Suppressor macrophage treated with lipopolysaccharide for 1 hour (primary cell): ENCODE measurements at regions not wholly inside any gene's neighbourhood (a gene's known extent, or its start where the extent isn't known, plus 50 kb on each side); places are given as distances from the start of the nearest gene placed in this dataset.

ENCODE experiments used
- DNase-seq, 3 donors: peaks; one replicate each; pipeline ENCODE4 v3.0.0-alpha.2; 2020 to 2022

- no peak for DNase-seq
Observed at GRCh38 chr1:8202182-8202905, 115.6 kb upstream of the SLC45A1 start.

DNA sequence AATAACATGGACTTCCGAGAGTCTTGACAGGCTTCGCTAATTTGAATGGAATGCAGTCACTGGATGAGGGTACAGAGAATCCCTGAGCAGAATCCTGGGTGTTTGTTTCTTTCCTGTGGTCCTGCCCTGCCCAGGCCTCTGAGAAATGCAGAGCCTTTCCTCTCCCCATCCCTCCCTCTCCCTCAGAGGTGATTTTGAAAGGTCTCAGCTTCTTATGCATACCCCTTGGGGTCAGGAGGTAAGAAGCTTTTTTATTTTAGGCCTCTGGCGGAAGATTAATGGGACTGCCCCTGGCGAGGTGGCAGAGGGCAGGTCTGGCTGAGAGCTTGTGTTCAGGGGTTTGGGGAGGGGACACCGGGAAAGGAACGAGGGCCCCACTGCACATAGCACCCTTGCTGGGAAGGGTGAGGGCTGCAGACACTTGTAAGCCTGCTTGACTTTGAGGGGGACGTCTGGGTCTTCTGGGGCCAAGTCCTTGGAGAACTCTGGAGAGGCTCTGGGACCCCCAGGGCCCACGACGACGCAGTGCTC, 116.5 kb upstream of the SLC45A1 start:
- DNase-seq, result no peak

DNA sequence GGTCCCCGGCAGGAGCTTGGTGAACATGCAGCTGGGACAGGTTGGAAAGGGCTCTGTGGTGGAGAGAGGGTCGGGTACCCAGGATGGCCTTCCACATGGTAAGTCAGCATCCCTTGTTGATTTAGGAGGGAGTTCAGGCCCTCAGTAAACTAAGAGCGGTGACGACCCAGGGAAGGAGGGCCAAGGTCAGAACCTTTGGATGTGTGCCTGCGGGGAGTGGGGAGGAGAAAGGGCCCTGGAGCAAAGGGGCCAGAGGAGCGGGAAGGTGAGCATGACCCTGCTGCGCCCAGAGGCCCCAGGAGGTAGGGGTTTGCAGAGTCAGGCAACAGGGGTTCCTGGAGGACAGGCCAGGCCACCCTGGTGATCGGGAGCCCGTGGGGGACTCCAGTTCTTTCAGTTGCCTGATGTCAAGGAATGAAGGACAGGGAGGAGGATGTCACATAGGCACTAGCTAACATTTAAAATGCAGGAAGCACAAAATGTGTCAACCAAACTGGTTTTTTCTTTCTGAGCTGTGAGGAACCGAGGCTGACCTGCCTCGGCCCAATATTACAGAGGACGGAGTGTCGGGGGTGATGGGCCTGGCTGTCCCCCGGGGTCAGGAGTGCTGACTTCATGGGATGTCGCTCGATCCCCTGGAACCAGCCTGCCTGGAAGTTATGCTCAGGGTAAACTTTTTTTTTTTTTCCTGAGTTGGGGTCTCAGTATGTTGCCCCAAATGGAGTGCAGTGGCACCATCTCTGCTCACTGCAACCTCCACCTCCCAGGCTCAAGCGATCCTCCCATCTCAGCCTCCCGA, 117.4 kb upstream of the SLC45A1 start:
- no peak for DNase-seq

DNA sequence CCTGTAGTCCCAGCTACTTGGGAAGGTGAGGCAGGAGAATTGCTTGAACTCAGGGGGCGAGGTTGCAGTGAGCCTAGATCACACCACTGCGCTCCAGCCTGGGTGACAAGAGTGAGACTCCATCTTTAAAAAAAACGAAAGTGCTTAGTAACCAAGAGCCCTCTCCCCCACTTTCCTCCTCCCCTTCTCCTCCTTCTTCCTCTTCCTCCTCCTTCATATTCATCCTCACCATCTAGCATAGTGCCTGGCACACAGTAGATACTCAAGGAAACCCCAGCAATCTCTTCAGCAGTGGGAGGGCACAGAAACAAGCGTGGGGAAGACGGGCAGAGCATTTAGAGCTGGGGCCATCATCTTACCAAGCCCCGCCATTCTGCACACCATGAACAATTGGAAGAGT, 119.4 kb upstream of the SLC45A1 start:
- DNase-seq, result no peak

- DNase-seq, result no peak
Observed at GRCh38 chr1:8197493-8198282, 120.2 kb upstream of the SLC45A1 start.

- DNase-seq, result peak in 2 of 3 donors; percentile 43 to 49
Observed at GRCh38 chr1:8194481-8195227, 123.3 kb upstream of the SLC45A1 start.

GRCh38 chr1:8193840-8194406, 124.0 kb upstream of the SLC45A1 start:
- no peak for DNase-seq

GRCh38 chr1:8191474-8191873, 126.4 kb upstream of the SLC45A1 start:
- DNase-seq, result no peak

DNA sequence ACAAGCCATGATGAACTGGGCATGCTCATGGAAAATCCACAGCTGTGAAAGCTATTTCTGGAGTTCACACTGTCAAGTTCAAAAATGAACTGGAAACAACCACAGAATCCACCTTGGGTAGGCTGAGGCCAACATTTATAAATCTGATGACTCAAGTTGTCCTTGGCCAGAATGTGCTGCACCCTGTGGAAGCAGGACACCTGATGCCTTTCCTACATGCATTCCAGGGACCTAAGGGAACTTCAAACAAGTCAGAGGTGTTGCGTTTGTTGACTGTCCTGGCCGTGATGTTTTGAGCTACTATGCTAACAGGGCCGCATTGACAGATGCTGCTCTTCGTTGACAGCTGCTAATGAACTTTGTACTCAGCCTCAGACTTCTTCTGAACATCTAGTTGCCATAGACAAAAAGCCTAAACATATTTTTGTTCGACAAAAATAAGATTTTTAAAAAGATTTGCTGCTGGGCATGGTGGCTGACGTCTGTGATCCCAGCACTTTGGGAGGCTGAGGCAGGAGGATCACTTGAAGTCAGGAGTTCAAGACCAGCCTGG, 127.9 kb upstream of the SLC45A1 start:
- DNase-seq, result no peak

DNA sequence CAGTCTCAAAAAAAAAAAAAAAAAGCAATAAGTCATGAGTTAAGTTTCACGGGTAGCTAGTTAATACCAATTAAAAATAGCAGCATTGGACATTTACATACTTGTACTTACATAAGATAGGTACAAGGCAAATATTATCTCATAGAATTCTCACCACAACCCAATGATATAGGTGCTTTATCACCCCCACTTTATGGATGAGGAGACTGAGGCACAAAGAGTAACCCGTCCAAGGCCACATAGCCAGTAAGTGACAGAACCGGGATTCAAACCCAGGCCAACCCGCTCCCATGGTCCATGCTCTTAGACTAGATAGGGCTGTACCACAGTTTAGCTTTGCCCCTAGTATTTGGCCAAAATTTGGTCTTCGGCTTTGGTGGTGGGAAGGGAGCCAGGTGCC, 132.5 kb upstream of the SLC45A1 start:
- DNase-seq, result no peak

- no peak for DNase-seq
Observed at GRCh38 chr1:8184301-8184700, 133.6 kb upstream of the SLC45A1 start.

DNA sequence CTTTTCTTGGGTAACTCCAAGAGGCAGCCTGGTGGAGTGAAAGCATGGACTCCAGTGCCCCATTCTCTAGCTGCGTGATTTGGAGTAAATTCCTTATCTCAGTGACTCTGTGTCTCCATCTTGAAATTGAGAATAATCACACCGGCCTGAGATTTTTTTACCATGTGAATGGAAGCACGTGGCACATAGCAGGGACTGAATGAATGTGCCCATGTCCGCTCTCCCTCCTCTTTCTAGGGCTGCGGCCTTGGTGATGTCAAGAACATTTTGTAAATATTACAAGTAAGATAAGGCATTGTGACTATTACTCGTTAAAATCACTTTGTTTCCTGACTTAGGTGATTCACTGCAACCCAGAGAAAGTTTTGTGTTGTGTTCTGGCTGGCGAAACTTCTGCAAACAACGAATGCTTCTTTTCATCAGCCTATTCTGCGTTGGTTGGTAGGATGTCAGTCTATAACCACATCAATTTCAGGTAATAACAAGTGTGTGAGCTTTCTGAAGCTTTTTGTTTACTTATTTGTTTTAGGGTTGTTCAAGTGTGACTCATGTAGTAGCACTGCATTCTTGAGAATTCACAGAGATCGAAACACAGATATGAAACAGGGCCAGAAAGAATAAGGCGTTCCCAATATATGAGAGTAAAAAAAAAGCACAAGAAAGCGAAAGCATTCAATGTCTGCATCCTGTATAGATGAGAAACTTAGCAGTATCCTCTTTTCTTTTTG, 135.7 kb upstream of the SLC45A1 start:
- DNase-seq, result peak in 2 of 3 donors; percentile 35 to 37

DNA sequence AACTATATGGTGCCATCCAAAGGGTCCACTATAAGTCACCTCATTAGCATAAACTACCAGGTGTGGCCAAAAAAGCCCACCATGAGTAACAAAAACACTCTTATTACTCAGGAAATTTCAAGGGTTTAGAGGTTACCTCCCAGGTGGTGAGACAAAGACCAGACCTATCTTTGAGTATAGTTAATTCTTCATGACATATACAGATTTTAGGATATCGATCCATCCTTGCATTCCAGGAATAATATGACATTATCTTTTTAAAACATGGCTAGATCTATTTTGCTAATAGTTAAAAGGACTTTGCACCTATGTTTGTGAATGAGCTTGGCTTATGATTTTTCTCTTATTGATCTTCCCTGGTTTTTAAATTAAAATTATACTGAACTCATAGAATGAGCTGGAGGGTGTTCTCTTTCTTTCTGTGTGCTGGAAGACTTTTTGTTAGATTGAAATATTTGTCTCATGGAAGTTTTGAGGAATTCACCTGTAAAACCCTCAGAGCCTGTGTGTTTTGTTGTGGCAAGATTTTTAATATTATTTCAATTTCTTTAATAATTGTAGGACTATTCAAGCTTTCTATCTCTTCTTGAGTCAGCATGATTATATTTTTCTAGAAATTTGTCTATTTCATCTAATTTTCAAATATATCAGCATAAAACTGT, 138.7 kb upstream of the SLC45A1 start:
- DNase-seq, result no peak

DNA sequence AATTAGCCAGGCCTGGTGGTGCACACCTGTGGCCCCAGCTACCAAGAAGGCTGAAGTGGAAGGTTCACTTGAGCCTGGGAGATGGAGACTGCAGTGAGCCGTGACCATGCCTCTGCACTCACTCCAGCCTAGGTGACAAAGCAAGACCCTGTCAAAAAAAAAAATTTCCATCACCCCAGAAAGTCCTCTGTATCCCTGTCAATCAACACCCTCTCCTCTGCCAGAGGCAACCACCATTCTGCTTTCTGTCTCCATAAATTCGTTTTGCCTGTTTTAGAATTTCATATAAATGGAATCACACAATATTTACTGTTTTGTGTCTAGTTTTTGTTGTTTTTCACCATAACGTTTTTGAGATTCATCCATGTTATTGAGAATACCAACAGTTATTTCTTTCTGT, 141.6 kb upstream of the SLC45A1 start:
- no peak for DNase-seq

- no peak for DNase-seq
Observed at GRCh38 chr1:8174807-8175206, 143.1 kb upstream of the SLC45A1 start.

- peak in 2 of 3 donors; percentile 38 to 41 for DNase-seq
Observed at GRCh38 chr1:8171751-8172464, 145.8 kb upstream of the ERRFI1 start.

- no peak for DNase-seq
Observed at GRCh38 chr1:8170059-8170835, 144.1 kb upstream of the ERRFI1 start.

DNA sequence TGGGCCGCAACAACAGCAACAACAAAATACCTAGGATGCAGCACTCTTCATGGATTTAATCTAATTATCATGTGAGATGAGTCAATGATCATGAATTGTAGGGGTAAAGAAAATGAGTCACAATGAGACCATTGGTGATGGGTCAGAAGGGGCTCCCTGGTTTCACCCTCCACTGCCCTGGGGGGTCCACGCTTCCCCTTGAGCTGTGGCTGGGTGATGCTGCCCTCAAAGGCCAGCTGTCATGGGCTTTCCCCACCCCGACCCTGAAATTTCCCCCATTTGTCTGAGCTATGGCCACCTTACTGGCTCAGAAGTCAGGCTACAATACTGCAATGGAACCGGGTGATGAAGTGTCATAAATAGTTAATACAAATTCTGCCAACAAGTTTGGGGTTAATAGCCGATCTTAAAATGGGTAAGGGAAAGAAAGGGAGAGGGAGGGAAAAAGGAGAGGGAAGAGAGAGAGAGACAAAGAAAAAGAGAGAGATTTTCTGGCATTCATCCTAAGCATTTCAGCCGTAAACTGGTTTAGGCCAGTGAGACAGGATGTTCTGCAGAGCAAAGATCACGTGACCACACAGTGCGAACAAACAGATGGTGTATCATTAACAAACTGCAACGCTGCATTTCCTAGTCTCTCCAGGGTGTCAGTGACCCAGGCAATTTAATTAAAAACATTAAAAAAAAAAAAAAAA, 143.4 kb upstream of the ERRFI1 start:
- DNase-seq, result peak; percentile 35 to 50 (median 41)
